GM12864 (cell line): ENCODE measurements at regions not wholly inside any gene's neighbourhood (a gene's known extent, or its start where the extent isn't known, plus 50 kb on each side); places are given as distances from the start of the nearest gene placed in this dataset.
"Not testable (repeated sequence)": the region's sequence is repeated elsewhere in the genome, so short reads cannot be mapped to it uniquely, and the experiment has no call there.

Experiments
- DNase-seq: peaks from one replicate; pipeline ENCODE4 v3.0.0-alpha.2; 2011; ENCODE audit warnings: low read depth
- H3K4me3 ChIP-seq: 2 replicates; pipeline ENCODE4 v1.5.1; 2011; ENCODE audit warnings: mild to moderate bottlenecking, low read depth, low read length, control low read depth
- TF ChIP-seq, protein P1 (sequence below): IDR thresholded peaks from 2 replicates; pipeline ENCODE4 v1.5.1; 2011; ENCODE audit warnings: low read depth, mild to moderate bottlenecking, moderate library complexity, low read length, control low read depth, inconsistent platforms; ENCODE audit errors: missing control alignments

DNA sequence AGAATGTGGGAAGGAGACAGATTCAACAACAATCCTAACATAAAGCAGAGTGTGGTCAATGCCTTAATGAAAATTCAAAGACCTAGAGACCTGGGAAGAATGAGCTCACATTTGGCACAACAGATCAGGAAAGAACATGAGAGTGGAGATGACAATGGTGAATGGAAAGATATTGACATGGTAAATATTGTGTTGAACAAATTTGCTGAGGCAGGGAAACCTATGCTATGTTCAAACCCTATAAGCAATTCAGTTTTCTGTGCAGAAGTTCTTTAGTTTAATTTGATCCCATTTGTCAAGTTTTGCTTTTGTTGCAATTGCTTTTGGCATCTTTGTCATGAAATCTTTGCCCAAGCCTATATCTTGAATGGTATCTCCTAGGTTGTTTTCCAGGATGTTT, 199.4 kb upstream of the LRRTM4 start:
- no peak for DNase-seq
- H3K4me3 ChIP-seq = no peak overlapping the region
- TF ChIP-seq, protein P1, sequence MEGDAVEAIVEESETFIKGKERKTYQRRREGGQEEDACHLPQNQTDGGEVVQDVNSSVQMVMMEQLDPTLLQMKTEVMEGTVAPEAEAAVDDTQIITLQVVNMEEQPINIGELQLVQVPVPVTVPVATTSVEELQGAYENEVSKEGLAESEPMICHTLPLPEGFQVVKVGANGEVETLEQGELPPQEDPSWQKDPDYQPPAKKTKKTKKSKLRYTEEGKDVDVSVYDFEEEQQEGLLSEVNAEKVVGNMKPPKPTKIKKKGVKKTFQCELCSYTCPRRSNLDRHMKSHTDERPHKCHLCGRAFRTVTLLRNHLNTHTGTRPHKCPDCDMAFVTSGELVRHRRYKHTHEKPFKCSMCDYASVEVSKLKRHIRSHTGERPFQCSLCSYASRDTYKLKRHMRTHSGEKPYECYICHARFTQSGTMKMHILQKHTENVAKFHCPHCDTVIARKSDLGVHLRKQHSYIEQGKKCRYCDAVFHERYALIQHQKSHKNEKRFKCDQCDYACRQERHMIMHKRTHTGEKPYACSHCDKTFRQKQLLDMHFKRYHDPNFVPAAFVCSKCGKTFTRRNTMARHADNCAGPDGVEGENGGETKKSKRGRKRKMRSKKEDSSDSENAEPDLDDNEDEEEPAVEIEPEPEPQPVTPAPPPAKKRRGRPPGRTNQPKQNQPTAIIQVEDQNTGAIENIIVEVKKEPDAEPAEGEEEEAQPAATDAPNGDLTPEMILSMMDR = no peak

DNA sequence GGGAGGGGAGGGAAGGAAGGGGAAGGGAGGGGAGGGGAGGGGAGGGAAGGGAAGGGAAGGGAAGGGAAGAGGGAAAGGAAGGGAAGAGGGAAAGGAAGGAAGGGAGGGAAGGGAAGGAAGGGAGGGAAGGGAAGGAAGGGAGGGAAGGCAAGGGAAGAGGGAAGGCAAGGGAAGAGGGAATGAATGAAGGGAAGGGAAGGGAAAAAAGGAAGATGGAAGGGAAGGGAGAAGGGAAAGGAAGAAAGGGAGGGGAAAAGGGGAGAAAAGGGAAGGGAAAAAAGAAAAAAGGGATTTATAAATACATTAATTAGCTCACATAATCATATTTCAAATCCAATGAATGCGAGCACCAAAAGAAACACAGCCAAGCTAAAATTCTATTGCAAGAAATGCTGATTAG, 202.9 kb upstream of the LRRTM4 start:
- DNase-seq = no peak

DNA sequence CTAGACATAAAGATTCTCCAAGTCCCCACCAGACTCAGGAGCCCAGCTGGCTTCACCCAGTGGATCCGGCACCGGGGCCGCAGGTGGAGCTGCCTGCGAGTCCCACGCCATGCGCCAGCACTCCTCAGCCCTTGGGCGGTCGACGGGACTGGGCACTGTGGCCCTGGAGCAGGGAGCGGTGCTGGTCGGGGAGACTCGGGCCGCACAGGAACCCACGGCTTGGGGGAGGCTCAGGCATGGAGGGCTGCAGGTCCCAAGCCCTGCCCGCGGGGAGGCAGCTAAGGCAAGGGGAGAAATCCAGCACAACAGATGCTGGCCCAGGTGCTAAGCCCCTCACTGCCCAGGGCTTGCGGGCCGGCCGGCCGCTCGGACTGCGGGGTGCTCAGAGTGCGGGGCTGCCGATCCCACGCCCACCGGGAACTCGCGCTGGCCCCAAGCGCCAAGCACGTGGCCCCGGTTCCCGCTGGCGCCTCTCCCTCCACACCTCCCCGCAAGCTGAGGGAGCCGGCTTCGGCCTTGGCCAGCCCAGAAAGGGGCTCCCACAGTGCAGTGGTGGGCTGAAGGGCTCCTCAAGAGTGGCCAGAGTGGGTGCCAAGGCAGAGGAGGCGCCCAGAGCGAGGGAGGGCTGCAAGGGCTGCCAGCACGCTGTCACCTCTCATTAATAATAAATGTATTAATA, 212.6 kb upstream of the LRRTM4 start:
- DNase-seq, H3K4me3 ChIP-seq: not testable (repeated sequence)

More for the DNA sequence above, 202.9 kb upstream of the LRRTM4 start:
- H3K4me3 ChIP-seq = no peak overlapping the region
- TF ChIP-seq, protein P1 = no peak

DNA sequence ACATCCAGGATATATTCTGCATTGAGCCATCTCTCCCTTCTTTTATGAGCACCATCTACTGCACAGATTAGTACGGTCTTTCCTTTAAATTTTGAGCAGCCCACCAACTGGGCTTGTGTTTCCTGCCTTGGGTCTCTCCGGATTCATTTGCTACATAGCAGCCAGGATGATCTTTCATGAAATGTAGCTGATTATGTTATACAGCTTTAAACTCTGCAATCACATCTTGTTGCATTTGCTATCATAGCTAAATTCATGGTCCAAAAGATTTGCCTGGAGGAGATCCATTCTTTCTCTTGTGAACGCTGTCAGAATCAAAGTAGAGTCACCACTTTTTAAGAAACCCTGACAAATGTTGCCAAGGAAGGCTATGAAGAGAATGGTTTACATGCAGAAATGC, 215.1 kb upstream of the LRRTM4 start:
- no peak overlapping the region for H3K4me3 ChIP-seq
- DNase-seq = no peak
- TF ChIP-seq, protein P1 = no peak

DNA sequence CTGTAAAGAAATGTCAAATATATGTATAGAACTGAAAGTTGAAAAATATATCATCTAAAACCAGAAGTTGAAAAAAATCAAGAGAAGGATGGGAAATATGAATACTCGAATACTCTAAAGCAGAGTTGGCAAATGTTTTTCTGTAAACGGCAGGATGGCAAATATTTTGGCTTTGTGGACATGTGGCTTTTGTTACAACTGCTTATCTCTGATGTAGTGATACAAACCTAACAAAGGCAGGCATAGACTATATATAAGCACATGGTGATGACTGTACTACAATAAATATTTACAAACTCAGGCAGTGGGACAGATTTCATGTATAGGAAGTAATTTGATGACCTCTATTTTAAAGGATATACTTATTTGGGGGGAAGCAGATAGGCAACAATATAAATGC, 224.6 kb upstream of the LRRTM4 start:
- no peak overlapping the region for H3K4me3 ChIP-seq
- DNase-seq = no peak
- TF ChIP-seq, protein P1 = no peak

DNA sequence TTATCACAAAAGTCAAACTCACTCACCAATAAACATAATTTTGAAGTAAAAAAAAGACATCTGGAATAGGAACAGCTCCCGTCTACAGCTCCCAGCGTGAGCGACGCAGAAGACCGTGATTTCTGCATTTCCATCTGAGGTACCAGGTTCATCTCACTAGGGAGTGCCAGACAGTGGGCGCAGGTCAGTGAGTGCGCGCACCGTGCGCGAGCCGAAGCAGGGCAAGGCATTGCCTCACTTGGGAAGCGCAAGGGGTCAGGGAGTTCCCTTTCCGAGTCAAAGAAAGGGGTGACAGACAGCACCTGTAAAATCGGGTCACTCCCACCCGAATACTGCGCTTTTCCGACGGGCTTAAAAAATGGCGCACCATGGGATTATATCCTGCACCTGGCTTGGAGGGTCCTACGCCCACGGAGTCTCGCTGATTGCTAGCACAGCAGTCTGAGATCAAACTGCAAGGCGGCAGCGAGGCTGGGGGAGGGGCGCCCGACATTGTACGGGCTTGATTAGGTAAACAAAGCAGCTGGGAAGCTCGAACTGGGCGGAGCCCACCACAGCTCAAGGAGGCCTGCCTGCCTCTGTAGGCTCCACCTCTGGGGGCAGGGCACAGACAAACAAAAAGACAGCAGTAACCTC, 231.7 kb upstream of the LRRTM4 start:
- DNase-seq = not testable (repeated sequence)

DNA sequence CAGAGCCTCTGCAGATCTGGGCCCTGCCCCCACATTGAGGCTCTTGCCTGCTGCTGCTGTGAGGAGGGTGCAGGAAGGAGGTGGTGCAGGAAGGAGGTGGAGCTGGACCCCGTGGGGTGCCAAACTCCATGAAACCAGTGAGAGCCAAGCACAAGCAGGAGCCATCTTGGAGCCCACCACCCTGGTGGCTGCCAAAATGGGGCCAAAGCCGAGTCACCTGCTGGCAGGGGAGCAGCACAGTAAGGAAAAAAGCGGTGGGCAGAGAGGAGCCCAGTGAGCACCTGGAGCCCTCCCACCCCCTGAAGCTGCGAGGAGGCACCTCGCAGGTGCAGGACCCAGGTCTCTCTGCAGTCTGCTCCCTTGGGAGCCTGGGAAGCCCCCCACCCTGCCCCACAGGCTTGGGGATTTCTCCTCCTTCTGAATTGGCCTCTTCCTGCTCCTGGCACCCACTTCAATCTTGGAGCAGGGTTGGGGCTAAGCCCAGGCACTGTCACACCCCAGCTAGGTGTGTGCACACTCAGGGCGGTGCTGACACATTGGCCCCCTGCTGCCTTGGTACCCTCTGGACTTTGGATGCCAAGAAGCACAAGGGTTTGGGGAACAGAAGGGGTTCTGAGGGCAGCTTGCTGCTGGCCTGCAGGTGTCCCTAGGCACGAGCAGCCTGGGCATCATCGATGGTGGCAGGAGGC, 245.4 kb upstream of the LRRTM4 start:
- H3K4me3 ChIP-seq = no peak overlapping the region
- TF ChIP-seq, protein P1 = no peak
- DNase-seq = no peak

More for the DNA sequence above, 231.7 kb upstream of the LRRTM4 start:
- H3K4me3 ChIP-seq = not testable (repeated sequence)

DNA sequence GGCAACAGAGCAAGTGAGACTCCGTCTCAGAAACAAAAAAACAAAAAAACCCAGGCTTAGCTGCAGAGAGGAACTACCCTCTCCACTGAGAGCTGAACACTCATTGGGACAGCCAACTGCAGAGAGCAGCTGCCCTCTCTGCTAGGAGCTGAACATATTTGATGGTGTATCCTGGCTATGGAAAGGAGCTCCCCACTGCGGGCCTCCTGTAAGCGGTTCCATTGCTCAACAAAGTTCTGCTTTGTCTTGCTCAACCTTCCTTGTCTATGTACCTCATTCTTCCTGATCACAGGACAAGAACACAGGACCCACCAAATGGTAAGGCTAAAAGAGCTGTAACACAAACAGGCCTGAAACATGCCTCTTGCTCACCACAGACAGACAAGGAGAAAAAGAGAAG, 246.3 kb upstream of the LRRTM4 start:
- DNase-seq = no peak
- TF ChIP-seq, protein P1 = no peak
- no peak overlapping the region for H3K4me3 ChIP-seq
